ENCODE measurements at regions not wholly inside any gene's neighbourhood (a gene's known extent, or its start where the extent isn't known, plus 50 kb on each side); places are given as distances from the start of the nearest gene placed in this dataset.
"Not testable (repeated sequence)": the region's sequence is repeated elsewhere in the genome, so short reads cannot be mapped to it uniquely, and the experiment has no call there.

- no peak for DNase-seq (ENCODE audit: low read depth in 2 of 2)
These were observed 67.9 kb upstream of the RPL38 start for GRCh38 chr17:74135391-74136167.

- no peak for DNase-seq (ENCODE audit: low read depth in 2 of 2)
These were observed 66.1 kb upstream of the RPL38 start for GRCh38 chr17:74137416-74137815.

- DNase-seq (ENCODE audit: low read depth in 2 of 2), result no peak
These were observed 64.4 kb upstream of the RPL38 start for GRCh38 chr17:74139120-74139519.

DNA sequence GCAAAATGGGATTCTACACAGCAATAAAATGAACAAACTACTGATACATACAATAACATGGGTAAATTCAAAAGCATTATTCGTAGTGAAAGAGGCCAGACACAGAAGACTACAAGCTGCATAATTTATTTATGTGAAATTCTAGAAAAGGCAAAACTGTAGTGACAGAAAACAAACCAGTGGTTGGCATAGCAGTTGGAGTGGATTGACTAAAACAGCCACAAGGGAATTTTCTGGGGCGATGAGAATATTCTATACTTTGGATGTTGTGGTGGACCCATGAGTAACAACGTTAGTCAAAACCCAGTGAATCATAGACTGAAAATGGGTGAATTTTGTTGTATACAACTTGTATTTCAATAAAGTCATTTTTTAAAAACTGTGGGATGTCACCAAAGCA is 63.2 kb upstream of the RPL38 start:
- DNase-seq (ENCODE audit: low read depth in 2 of 2), result no peak

DNA sequence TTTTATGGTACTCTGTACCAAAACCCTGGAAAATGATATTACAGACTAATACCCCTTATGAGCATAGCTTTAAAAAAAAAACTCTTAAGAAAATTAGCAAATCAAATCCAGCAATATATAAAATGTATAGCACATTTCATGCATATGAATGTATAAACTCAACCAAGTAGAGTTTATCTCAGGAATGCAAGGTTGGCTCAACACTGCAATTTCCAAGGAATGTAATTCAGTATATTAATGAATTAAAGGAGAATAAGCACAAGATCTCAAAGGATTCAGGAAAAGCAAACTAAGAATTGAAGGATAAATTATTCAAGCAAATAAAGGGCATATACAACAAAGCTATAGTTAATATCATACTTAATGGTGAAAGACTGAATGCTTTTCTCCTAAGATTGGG is 61.9 kb upstream of the RPL38 start:
- no peak for DNase-seq (ENCODE audit: low read depth in 2 of 2)

- not testable (repeated sequence) for DNase-seq (ENCODE audit: low read depth in 2 of 2)
These were observed 60.2 kb upstream of the RPL38 start for GRCh38 chr17:74143318-74143717.

GRCh38 chr17:74145756-74146155 is 57.7 kb upstream of the RPL38 start:
- DNase-seq (ENCODE audit: low read depth in 2 of 2), result no peak

GRCh38 chr17:74146196-74146595 is 57.3 kb upstream of the RPL38 start:
- DNase-seq (ENCODE audit: low read depth in 2 of 2), result no peak

- DNase-seq (ENCODE audit: low read depth in 2 of 2), result no peak
These were observed 56.2 kb upstream of the RPL38 start for GRCh38 chr17:74147056-74147835.

DNA sequence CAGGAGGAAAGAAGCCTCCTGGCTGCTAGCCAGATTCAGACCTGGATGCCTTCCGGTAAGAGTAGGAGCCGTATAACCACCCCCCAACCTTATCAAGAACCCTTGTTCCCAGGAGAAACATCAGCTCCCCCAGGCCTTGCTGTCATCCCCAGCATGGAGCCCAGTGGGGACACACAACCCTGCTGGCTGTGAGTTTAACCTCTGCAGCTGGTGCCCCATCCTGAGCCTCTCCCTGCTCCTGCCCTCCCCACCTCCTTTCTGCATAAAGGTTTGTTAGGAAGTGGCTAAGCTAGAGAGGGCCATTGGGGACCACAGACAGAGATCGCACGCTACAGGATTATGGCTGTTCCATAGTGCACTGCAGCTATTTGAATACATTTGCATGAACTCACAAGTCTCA is 55.5 kb upstream of the RPL38 start:
- DNase-seq (ENCODE audit: low read depth in 2 of 2), result no peak

GRCh38 chr17:74148446-74148845 is 55.0 kb upstream of the RPL38 start:
- no peak for DNase-seq (ENCODE audit: low read depth in 2 of 2)

GRCh38 chr17:74148901-74149596 is 54.4 kb upstream of the RPL38 start:
- no peak for DNase-seq (ENCODE audit: low read depth in 2 of 2)

DNA sequence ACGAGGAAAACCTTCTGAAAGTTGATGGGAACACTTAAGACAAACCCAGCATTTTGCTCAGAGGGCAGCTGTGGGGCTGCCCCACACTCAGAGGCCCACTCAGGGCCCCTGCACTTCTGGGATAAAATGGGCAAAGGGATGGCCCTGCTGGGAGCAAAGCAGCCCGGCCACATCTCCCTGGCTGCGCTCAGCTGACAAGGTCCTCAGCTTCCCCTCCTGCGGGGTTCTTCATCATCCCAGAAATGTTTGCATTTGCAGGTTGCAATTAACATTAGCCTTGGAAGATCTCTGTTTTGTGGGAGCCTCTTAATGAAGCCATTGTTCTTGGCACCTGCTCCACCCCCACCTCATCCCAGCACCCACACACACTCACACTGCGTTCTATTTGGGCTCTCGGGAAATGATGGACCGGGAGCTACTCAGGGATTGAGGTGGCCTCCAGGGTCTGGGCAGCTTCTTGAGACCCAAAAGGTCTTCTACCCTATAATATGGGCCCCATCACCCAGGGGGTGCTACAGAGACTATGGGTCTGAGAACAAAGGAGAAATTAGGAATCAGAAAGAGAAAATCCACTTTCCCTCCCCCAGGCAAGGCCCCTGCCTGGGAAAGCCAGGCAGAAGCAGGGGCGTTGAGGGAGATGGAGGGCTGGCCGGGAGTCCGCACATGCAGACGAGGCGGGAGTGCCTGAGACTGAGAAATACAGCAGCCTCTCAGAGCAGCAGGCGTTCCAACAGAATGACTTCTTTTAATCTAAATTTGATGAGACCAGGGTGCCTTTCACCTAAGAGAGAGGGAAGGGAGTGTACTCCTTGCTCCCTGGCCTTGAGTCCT is 53.7 kb upstream of the RPL38 start:
- DNase-seq (ENCODE audit: low read depth in 2 of 2), result no peak

GRCh38 chr17:74150428-74151025 is 53.0 kb upstream of the RPL38 start:
- DNase-seq (ENCODE audit: low read depth in 2 of 2), result no peak

GRCh38 chr17:74151551-74152315 is 51.7 kb upstream of the RPL38 start:
- no peak for DNase-seq (ENCODE audit: low read depth in 2 of 2)

- no peak for DNase-seq (ENCODE audit: low read depth in 2 of 2)
These were observed 50.7 kb upstream of the RPL38 start for GRCh38 chr17:74152591-74153455.

- DNase-seq (ENCODE audit: low read depth in 2 of 2), result no peak
These were observed 50.0 kb upstream of the RPL38 start for GRCh38 chr17:74153456-74153810.

Measured in stimulated activated CD8-positive, alpha-beta memory T cell treated with anti-CD3 and anti-CD28 coated beads, Interleukin-15, amount 100 ng/mL, for 48 hours (primary cell).